ENCODE measurements at regions not wholly inside any gene's neighbourhood (a gene's known extent, or its start where the extent isn't known, plus 50 kb on each side); places are given as distances from the start of the nearest gene placed in this dataset.

GRCh38 chr5:91443023-91443422, 59.9 kb upstream of the ARRDC3 start:
- DNase-seq (ENCODE audit: low read depth, low spot score) = no peak
- in situ Hi-C loops (cut with HindIII; ENCODE audit: low pct_unique_long_range_greater_than_20kb, low sequenced_read_pairs) = no loop called here

- in situ Hi-C loops (cut with HindIII; ENCODE audit: low pct_unique_long_range_greater_than_20kb, low sequenced_read_pairs) = no loop called here
Observed at GRCh38 chr5:91441082-91441481, 58.0 kb upstream of the ARRDC3 start.

GRCh38 chr5:91438871-91439270, 55.8 kb upstream of the ARRDC3 start:
- no peak for DNase-seq (ENCODE audit: low read depth, low spot score)
- in situ Hi-C loops (cut with HindIII; ENCODE audit: low pct_unique_long_range_greater_than_20kb, low sequenced_read_pairs) = no loop called here

More at GRCh38 chr5:91441082-91441481, 58.0 kb upstream of the ARRDC3 start:
- no peak for DNase-seq (ENCODE audit: low read depth, low spot score)

GRCh38 chr5:91436241-91436640, 53.1 kb upstream of the ARRDC3 start:
- DNase-seq (ENCODE audit: low read depth, low spot score) = no peak
- in situ Hi-C loops (cut with HindIII; ENCODE audit: low pct_unique_long_range_greater_than_20kb, low sequenced_read_pairs) = no loop called here

GRCh38 chr5:91434348-91434747, 51.2 kb upstream of the ARRDC3 start:
- in situ Hi-C loops (cut with HindIII; ENCODE audit: low pct_unique_long_range_greater_than_20kb, low sequenced_read_pairs) = no loop called here
- DNase-seq (ENCODE audit: low read depth, low spot score) = no peak

DNA sequence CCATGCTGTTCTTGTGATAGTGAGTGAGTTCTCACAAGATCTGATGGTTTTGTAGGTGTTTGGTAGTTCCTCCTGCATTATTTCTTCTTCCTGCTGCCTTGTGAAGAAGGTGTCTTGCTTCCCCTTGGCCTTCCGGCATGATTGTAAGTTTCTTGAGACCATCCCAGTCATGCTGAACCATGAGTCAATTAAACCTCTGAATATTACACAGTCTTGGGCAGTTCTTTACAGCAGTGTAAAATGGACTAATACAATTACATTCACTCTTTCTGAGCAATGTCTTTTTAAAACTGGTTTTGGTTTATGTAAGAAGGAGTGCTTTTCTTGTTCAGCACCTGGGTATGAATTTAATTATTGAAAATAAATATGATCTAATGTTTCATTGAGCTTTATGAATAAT, 50.7 kb upstream of the ARRDC3 start:
- in situ Hi-C loops (cut with HindIII; ENCODE audit: low pct_unique_long_range_greater_than_20kb, low sequenced_read_pairs) = no loop called here
- no peak for DNase-seq (ENCODE audit: low read depth, low spot score)
